ENCODE measurements at regions not wholly inside any gene's neighbourhood (a gene's known extent, or its start where the extent isn't known, plus 50 kb on each side); places are given as distances from the start of the nearest gene placed in this dataset.
"Not testable (repeated sequence)": the region's sequence is repeated elsewhere in the genome, so short reads cannot be mapped to it uniquely, and the experiment has no call there.

GRCh38 chr2:224215611-224216010, 176.5 kb upstream of the SERPINE2 start:
- not testable (repeated sequence) for TF ChIP-seq EZH2 (IDR thresholded peaks at IDR 0.05; ENCODE audit: low read depth, low read length, severe bottlenecking); TAF1 (IDR thresholded peaks at IDR 0.05; ENCODE audit: low read depth, low read length); CTCF (IDR thresholded peaks at IDR 0.05; ENCODE audit: control extremely low read depth in 1 of 3, insufficient read depth in 1 of 3, low read depth in 1 of 3, low read length in 3 of 3)
